VCaP (cell line): ENCODE measurements at regions not wholly inside any gene's neighbourhood (a gene's known extent, or its start where the extent isn't known, plus 50 kb on each side); places are given as distances from the start of the nearest gene placed in this dataset.

ENCODE experiments used
- H3K27ac ChIP-seq: fragments of 450-650 bp; 2 replicates; pipeline ENCODE4 v1.5.1; 2017
- TF ChIP-seq, protein P1 (sequence below): fragments of 450-650 bp; conservative IDR thresholded peaks from 2 replicates; pipeline ENCODE4 v1.5.1; 2017; ENCODE audit warnings: mild to moderate bottlenecking, moderate library complexity

DNA sequence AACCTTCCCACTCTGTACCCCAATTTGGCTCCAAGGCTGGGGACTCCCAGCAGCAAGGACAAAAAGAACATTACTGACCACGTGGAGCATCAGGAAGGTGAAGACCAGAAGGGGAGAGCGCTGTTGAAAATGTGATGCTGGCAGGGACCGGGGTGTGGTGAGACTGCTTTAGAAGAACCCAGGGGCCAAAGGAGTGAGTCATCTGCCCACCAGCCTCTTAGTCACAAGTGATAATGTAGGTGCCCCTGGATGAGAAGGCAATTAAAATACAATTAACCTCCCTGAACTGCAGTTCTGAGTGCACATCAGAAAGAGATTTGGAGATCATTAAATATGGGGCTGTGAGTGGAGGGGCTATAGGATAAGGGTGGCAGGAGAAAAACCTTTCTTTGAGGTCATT, 366.6 kb upstream of the CCL2 start:
- TF ChIP-seq, protein P1, sequence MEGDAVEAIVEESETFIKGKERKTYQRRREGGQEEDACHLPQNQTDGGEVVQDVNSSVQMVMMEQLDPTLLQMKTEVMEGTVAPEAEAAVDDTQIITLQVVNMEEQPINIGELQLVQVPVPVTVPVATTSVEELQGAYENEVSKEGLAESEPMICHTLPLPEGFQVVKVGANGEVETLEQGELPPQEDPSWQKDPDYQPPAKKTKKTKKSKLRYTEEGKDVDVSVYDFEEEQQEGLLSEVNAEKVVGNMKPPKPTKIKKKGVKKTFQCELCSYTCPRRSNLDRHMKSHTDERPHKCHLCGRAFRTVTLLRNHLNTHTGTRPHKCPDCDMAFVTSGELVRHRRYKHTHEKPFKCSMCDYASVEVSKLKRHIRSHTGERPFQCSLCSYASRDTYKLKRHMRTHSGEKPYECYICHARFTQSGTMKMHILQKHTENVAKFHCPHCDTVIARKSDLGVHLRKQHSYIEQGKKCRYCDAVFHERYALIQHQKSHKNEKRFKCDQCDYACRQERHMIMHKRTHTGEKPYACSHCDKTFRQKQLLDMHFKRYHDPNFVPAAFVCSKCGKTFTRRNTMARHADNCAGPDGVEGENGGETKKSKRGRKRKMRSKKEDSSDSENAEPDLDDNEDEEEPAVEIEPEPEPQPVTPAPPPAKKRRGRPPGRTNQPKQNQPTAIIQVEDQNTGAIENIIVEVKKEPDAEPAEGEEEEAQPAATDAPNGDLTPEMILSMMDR: no peak
- H3K27ac ChIP-seq: no peak overlapping the region

DNA sequence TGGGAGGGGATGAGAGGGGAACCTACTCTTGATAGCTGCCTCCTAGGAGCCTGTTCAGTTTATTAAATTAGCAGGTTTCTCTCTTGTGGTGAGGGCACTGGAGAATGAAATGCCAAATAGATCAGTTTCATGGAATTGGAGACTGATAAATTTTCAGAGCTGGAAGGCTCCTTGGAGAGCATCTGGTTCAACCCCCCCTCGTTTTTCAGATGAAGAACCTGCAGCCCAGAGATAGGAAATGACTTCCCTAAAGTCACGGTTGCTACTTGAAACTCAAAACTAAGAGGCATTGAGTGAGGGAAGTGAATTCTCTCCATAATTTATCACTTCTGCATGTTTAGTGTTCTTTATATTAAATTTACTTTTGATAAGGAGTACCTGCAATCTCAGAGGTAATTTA, 366.0 kb upstream of the CCL2 start:
- no peak overlapping the region for H3K27ac ChIP-seq
- TF ChIP-seq, protein P1: no peak

DNA sequence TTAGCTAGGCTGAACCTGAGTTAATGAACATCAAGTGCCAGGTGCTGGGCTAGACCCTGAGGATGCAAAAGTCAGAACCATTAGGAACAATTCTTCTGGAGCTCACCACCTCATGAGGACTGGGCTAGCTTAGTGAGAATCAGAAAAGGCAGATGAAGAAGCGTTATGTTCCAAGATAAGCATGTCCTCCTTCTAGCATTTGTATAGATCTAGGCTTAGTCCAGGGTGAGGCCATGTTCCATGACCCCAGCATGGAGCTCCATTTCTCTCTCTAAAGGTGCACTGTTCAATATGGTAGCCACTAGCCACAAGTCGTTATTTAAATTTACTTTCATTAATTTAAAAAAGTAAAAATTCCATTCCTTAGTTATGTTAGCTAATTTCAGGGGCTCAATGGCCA, 365.3 kb upstream of the CCL2 start:
- TF ChIP-seq, protein P1: no peak
- H3K27ac ChIP-seq: no peak overlapping the region

DNA sequence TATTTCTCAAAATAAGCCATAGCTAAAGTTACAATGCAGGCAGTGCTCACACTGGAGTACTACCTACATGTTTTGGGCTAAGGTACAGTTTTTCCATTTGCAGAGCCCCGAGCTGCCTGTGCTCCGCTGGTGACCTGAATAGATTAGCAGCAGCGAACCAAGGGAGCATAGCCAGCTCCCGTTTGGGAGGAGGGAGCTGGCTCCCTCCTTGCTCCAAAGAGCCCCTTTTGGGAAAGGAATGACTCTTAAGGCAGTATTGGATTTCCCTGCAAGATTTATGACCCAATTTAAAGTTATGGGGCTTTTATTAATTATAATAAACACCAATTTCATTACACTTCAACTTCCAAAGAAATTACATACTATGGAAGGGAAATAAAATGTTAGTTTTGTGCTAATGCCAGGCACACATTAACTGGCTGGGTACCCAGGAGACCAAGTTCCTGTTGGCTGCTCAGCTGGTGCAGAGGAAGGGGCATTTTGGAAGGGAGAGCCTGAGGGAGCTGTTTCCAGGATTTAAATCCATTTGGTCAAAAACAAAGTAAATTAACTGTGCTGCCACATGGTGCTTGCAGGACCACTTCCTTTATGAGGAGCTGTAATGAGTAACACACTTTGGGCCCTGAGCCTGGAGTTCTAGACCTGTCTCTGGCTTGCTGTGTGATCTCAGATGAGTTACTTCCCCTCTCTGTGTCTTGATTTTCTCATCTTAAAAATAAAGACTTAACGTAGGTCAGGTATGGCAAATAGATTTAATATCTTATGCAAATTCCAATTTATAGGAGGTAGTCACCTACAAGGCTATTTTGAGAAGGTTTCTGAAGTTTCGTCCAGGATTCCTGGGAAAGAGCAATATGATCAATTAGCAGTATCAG, 362.1 kb upstream of the CCL2 start:
- TF ChIP-seq, protein P1: no peak
- H3K27ac ChIP-seq: no peak overlapping the region

- TF ChIP-seq, protein P1: no peak
- no peak overlapping the region for H3K27ac ChIP-seq
These were observed 359.6 kb upstream of the CCL2 start for GRCh38 chr17:33895491-33895890.

DNA sequence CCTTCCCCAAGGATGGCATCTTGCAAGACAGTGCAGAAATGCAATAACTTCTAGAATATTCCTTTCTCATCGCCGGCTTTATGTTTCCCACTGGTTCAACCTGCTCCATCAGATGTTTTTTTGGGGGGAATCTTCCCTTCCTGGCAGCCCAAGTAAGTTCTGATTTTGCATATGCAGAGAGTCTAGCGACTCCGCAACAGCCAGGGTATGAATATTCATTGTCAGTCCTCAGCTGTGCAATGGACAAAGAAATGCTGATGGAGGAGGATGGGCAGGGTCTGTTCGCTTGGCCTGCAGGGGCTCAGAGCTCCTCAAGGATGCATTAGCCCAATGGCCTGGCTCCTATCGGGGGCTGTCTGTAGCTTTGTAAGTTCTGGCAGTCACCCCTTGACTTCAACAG, 358.8 kb upstream of the CCL2 start:
- no peak overlapping the region for H3K27ac ChIP-seq
- TF ChIP-seq, protein P1: no peak

DNA sequence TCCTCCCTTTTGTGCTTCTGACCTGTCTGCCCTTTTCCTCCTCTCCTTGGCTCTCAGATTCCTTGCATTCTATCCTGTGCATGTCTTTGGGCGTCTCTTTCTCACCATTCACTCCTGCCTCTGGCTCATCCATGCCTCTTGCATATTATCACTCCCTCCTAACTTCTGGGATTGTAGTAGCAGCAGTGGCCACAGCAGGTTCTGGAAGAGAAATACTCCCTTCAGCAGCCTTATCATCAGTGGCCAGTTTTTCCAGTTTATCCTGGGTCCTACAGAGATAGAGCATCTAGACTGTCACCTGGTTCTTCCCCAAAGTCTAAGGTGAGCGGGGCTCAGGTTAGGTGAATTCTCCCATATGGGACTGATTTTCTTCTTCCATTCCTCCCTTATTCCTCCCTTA, 354.0 kb upstream of the CCL2 start:
- no peak overlapping the region for H3K27ac ChIP-seq
- TF ChIP-seq, protein P1: no peak
